ENCODE measurements at regions not wholly inside any gene's neighbourhood (a gene's known extent, or its start where the extent isn't known, plus 50 kb on each side); places are given as distances from the start of the nearest gene placed in this dataset.

- no peak for TF ChIP-seq POLR2A (IDR thresholded peaks at IDR 0.05; ENCODE audit: low read length)
- no peak for TF ChIP-seq GATA1 (IDR thresholded peaks at IDR 0.05; ENCODE audit: low read depth, low read length)
Observed at GRCh38 chr12:89023936-89024335, 328.4 kb downstream of the DUSP6 start.
